Muscle of leg (tissue), 3 donors: ENCODE measurements at regions not wholly inside any gene's neighbourhood (a gene's known extent, or its start where the extent isn't known, plus 50 kb on each side); places are given as distances from the start of the nearest gene placed in this dataset.
"Not testable (repeated sequence)": the region's sequence is repeated elsewhere in the genome, so short reads cannot be mapped to it uniquely, and the experiment has no call there.

ENCODE experiments used
- DNase-seq: peaks from one replicate; pipeline ENCODE4 v3.0.0; 2013
- H3K27ac ChIP-seq: one replicate; pipeline ENCODE4 v1.5.1; 2013; ENCODE audit warnings: mild to moderate bottlenecking, low read length, control low read depth
- H3K27me3 ChIP-seq: one replicate; pipeline ENCODE4 v1.6.1; 2013; ENCODE audit warnings: low read length; ENCODE audit not compliant: control insufficient read depth, insufficient read depth
- H3K36me3 ChIP-seq: one replicate; pipeline ENCODE4 v1.6.1; 2013; ENCODE audit warnings: low read length; ENCODE audit not compliant: control insufficient read depth, insufficient read depth
- H3K4me1 ChIP-seq: one replicate; pipeline ENCODE4 v1.6.1; 2013; ENCODE audit warnings: low read length; ENCODE audit not compliant: control insufficient read depth, insufficient read depth
- H3K4me3 ChIP-seq: one replicate; pipeline ENCODE4 v1.5.1; 2013; ENCODE audit warnings: low read length, control low read depth
- H3K9me3 ChIP-seq: replicated peaks from 2 replicates; pipeline ENCODE4 v1.6.1; 2013; ENCODE audit warnings: low read depth, low read length; ENCODE audit not compliant: control insufficient read depth
- WGBS: methylation state at CpG from one replicate; pipeline ENCODE4 v1.1.5; 2013; ENCODE audit warnings: missing lambda C conversion rate; ENCODE audit not compliant: insufficient coverage; 5-methylcytosine and 5-hydroxymethylcytosine counted together

GRCh38 chr1:219075121-219075879 lies 98.4 kb upstream of the LYPLAL1 start:
- DNase-seq, result peak; percentile 92
- peaks cover 2% of the 10 kb centered on the region for H3K4me1 ChIP-seq

GRCh38 chr1:219076326-219076937 lies 97.2 kb upstream of the LYPLAL1 start:
- Histone ChIP-seq H3K4me1 (peaks cover 2% of the 10 kb centered on the region), H3K27ac (peak overlapping the region; percentile 16), H3K4me3 (no peak overlapping the region), H3K27me3 (no peaks in the 10 kb centered on the region), H3K36me3 (no peaks in the 10 kb centered on the region), H3K9me3 (peaks cover 4% of the 10 kb centered on the region)
- peak; percentile 66 for DNase-seq
- no CpG with 5 or more reads among the region's 1 CpG for WGBS

More at GRCh38 chr1:219075121-219075879, 98.4 kb upstream of the LYPLAL1 start:
- Histone ChIP-seq H3K9me3 (peaks cover 4% of the 10 kb centered on the region), H3K36me3 (no peaks in the 10 kb centered on the region), H3K27me3 (no peaks in the 10 kb centered on the region), H3K4me3 (no peak overlapping the region), H3K27ac (peak overlapping the region; percentile 8)
- WGBS, result 0% methylated on average over 1 of the region's 2 CpGs

DNA sequence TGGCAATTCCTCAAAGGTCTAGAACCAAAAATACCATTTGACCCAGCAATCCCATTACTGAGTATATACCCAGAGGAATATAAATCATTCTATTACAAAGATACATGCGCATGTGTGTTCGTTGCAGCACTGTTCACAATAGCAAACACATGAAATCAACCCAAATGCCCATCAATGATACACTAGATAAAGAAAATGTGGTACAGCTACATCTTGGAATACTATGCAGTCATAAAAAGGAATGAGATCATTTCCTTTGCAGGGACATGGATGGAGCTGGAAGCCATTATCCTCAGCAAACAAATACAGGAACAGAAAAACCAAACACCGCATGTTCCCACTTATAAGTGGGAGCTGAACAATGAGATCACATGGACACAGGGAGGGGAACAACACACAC lies 95.9 kb upstream of the LYPLAL1 start:
- not testable (repeated sequence) for H3K4me1 ChIP-seq, H3K27ac ChIP-seq, H3K27me3 ChIP-seq, H3K36me3 ChIP-seq, DNase-seq, H3K4me3 ChIP-seq, H3K9me3 ChIP-seq
- WGBS, result no CpG with 5 or more reads among the region's 3 CpGs

DNA sequence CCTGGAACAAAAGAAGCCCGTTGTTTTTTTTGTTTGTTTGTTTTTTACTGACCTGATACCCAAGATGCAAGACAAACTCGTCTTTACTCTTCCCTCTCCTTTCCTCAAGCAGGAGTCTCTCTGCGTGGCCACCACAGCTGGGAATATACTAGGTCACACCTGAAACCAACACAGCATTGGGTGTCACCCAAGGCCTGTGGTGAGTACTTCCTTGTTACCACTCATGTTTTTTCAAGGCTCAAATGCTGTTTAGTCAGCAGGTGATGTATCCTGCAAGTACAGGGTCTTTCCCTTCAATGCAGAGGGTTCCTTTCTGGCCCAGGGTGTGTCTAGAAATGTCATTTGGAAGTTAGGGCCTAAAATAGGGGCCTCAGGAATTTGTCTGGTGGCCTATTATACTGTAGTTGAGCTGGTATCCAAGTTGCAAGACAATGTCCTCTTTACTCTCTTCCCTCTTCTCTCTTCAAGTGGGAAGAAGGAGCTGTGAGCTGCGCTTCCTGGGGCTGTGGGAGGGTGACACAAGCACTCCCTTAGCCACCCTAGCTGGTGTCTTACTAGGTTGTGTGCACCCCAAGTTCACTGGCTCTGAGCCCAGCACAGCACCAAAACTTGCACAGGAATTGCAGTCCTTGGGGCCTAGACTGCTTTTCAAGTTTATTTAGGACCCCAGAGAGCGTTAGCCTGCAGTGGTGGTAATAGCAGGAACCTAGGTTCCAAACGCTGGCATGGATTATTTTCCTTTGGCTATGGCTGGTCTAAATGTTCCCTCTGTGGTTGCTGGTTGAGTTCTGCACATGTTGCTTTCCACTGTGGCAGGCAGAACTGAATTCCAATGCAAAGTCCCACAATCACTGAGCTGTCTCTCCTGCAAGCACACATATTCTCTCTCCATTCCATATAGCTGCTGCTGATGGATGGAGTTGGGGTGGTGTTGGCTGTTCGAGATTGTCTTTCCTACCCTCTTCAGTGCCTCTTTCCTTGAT lies 91.4 kb upstream of the LYPLAL1 start:
- no peak overlapping the region for H3K4me3 ChIP-seq
- H3K27me3 ChIP-seq, result no peaks in the 10 kb centered on the region
- H3K9me3 ChIP-seq, result no peaks in the 10 kb centered on the region
- WGBS, result 79% methylated on average over 4 of the region's 7 CpGs
- no peaks in the 10 kb centered on the region for H3K36me3 ChIP-seq
- peaks cover 3% of the 10 kb centered on the region for H3K4me1 ChIP-seq
- DNase-seq, result no peak
- no peak overlapping the region for H3K27ac ChIP-seq

DNA sequence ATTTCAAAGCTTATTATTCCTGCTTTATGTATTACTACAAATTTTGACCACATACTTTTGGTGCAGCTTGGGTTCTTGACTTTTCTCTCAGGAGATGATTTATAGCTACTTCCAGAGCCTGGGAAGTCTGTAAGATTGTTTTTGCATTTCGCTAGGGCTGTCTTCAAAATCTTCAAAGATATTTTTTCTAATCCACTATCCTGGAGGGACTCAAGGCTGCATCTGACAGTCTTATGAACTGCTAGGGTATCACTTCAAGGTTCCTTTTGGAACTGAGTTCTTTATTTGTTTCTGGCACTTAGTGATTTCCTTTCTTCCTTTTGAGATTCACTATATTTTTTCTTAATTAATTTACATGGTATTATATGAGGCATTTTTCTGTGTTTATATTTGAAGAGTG lies 90.0 kb upstream of the LYPLAL1 start:
- H3K36me3 ChIP-seq, result no peaks in the 10 kb centered on the region
- H3K27me3 ChIP-seq, result no peaks in the 10 kb centered on the region
- no peak for DNase-seq
- no peak overlapping the region for H3K4me3 ChIP-seq
- H3K4me1 ChIP-seq, result peaks cover 3% of the 10 kb centered on the region
- WGBS, result no CpG with 5 or more reads among the region's 1 CpG
- no peak overlapping the region for H3K27ac ChIP-seq
- H3K9me3 ChIP-seq, result no peaks in the 10 kb centered on the region

DNA sequence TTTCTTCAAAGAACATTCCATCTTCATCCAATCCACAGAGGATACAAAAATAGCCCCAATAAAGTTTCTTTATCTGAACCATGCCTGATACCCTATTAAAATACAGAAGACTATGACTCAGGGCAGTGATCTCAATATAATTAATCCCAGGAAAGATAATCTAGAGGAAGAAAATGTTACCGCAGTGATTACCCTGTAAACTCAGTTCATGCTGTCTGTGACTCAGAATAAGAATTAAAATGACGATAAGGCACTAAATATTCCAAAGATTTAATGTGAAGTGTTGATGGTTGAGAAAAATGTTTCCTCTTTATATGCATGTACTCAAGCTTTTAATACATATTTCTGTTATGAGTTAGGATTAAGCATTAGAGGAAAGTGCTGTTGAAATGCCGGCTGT lies 88.6 kb upstream of the LYPLAL1 start:
- H3K4me3 ChIP-seq, result no peak overlapping the region
- peaks cover 3% of the 10 kb centered on the region for H3K4me1 ChIP-seq
- no peaks in the 10 kb centered on the region for H3K27me3 ChIP-seq
- no peak overlapping the region for H3K27ac ChIP-seq
- WGBS, result no CpG with 5 or more reads among the region's 3 CpGs
- H3K36me3 ChIP-seq, result no peaks in the 10 kb centered on the region
- H3K9me3 ChIP-seq, result no peaks in the 10 kb centered on the region
- peak; percentile 22 for DNase-seq

DNA sequence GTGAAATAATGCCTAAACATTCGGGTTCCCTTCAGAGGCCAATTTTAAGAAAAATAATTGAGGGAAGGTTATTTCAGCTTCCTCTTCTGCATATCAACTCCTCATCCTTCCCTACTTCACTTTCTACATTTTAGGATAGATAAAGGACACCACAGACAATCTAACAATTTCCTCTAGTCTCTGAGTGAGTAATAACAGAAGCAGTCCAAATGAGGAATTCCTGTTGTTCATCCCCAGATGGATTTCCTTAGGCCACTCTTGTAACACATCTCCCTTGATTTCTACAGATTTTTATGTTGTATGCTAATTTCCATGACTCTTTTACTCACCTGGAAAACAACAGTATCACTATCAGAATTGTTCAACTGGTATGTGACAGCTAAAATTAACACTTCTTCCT lies 87.7 kb upstream of the LYPLAL1 start:
- WGBS, result no CpG with 5 or more reads among the region's 1 CpG
- Histone ChIP-seq H3K27me3 (no peaks in the 10 kb centered on the region), H3K36me3 (no peaks in the 10 kb centered on the region), H3K4me1 (peaks cover 3% of the 10 kb centered on the region), H3K9me3 (no peaks in the 10 kb centered on the region), H3K4me3 (no peak overlapping the region), H3K27ac (no peak overlapping the region)
- no peak for DNase-seq

DNA sequence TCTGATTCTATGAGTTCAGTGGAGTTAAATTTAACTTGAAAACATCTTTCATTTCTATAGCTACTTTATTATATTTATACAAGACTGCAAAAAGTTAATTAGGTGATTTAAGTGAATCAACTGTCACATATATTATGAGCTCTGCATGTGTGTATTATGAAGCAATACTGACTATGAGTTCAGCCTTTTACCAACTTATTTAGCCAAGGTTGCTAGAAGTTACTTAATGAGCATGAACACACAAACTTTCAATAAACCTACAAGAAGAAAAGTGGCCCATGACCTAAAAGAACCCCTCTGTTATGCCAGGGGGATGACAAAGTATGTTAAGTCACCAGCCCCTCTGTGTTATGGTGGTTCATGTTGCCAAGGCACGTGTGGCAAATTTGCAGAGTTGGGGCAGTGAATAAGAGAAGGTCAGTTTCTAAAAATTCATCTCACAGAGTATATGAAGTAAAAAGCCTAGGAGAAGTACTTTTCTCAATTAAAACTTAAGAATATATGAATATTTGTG lies 86.7 kb upstream of the LYPLAL1 start:
- no peak for DNase-seq
- no peaks in the 10 kb centered on the region for H3K36me3 ChIP-seq
- H3K4me3 ChIP-seq, result no peak overlapping the region
- peaks cover 3% of the 10 kb centered on the region for H3K4me1 ChIP-seq
- H3K27me3 ChIP-seq, result no peaks in the 10 kb centered on the region
- H3K27ac ChIP-seq, result no peak overlapping the region
- no CpG with 5 or more reads among the region's 1 CpG for WGBS
- H3K9me3 ChIP-seq, result no peaks in the 10 kb centered on the region

GRCh38 chr1:219088778-219089557 lies 84.7 kb upstream of the LYPLAL1 start:
- Histone ChIP-seq H3K27ac (no peak overlapping the region), H3K4me3 (no peak overlapping the region), H3K4me1 (no peaks in the 10 kb centered on the region), H3K36me3 (no peaks in the 10 kb centered on the region), H3K9me3 (no peaks in the 10 kb centered on the region), H3K27me3 (no peaks in the 10 kb centered on the region)
- 95% methylated on average over 3 of the region's 5 CpGs for WGBS
- DNase-seq, result peak; percentile 33
